GM19238 (cell line): ENCODE measurements at regions not wholly inside any gene's neighbourhood (a gene's known extent, or its start where the extent isn't known, plus 50 kb on each side); places are given as distances from the start of the nearest gene placed in this dataset.
"Not testable (repeated sequence)": the region's sequence is repeated elsewhere in the genome, so short reads cannot be mapped to it uniquely, and the experiment has no call there.

ENCODE experiments used
- DNase-seq: peaks from one replicate; pipeline ENCODE4 v3.0.0; 2011; ENCODE audit warnings: low spot score; ENCODE audit not compliant: insufficient read length

DNA sequence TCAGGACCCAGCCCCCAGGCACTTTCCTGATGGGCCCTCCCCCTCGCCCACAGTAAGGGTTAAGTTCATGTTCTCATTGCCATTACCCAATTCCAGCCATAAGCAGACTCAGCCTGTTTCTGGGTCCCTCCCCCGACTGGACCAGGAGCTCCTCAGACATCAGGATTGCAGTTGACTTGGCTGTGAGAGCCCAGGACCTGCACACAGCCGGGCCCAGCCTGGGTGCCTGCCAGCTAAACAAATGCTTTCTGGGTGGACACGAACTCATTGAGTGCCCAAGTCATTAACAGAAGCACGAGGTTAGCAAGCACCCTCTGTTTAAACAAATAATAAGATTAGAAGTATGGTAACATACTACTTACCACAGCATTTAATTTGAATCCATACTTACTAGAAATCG lies 147.9 kb upstream of the POU3F1 start:
- no peak for DNase-seq

DNA sequence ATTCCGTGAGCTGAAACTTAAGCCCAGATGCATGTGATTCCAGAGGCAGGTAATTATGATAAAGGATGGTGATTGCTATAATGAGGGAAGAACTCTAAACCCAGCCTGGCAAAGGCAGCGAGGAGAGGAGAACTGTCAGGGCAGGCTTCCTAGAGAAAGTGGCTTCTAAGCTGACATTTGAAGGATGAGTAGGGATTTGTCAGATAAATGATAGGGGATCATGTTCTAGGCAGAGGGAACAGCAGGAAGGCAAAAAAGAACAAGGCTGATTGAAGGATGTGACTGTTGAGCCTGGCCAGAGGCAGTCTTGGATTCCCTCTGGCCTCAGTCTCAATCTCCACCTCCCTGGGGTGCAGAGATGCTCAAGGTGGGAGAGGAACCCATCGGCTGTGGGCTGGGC lies 146.4 kb upstream of the POU3F1 start:
- no peak for DNase-seq

- DNase-seq, result no peak
Observed at GRCh38 chr1:38191461-38191860, 144.9 kb upstream of the POU3F1 start.

GRCh38 chr1:38190983-38191382 lies 144.4 kb upstream of the POU3F1 start:
- DNase-seq, result no peak

GRCh38 chr1:38187552-38187951 lies 141.0 kb upstream of the POU3F1 start:
- no peak for DNase-seq

- no peak for DNase-seq
Observed at GRCh38 chr1:38186566-38186965, 140.0 kb upstream of the POU3F1 start.

- DNase-seq, result no peak
Observed at GRCh38 chr1:38185913-38186312, 139.3 kb upstream of the POU3F1 start.

DNA sequence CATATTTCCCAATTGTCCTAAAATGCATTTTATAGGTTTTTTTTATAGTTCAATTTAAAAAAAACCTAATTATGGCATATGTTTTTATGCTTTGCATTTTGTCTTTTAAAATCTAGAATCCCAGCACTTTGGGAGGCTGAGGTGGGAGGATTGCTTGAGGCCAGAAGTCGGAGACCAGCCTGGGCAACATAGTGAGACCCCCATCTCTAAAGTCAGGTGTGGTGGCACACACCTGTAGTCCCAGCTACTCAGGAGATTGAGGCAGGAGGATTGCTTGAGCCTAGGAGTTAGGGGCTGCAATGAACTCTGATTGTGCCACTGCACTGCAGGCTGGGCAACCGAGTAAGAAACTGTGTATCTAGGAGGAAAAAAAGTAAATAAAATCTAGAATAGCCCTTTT lies 137.2 kb upstream of the POU3F1 start:
- DNase-seq, result no peak

- no peak for DNase-seq
Observed at GRCh38 chr1:38183096-38183495, 136.5 kb upstream of the POU3F1 start.

DNA sequence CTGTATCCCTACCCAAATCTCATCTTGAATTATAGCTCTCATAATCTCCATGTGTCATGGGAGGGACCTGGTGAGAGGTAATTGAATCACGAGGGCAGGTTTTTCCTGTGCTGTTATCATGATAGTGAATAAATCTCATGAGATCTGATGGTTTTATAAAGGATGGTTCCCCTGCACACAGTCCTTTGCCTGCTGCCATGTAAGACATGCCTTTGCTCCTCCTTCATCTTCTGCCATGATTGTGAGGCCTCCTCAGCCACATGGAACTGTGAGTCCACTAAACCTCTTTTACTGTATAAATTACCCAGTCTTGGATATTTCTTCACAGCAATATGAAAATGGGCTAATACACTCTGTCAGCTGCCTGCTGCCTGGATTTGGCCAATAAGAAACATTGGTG lies 133.8 kb upstream of the POU3F1 start:
- not testable (repeated sequence) for DNase-seq

DNA sequence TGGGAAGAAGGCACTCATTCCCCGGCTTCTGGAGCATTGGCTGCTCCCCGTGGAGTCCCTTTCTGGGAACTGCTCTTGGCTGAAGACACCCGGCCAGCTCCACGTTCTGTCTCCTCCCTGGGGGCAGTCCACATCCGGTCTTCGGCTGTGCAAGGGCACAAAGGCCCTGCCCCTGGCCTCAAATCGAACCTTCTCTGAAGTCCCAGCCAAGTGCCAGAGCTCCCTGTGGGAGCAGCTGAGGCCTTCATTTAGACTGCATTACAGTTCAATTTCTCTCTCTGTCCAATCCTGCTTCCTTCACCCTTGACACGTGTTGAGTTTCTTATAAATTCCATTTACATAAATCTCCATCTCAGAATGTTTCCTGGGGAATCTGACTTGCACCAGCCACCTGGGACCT lies 132.9 kb upstream of the POU3F1 start:
- no peak for DNase-seq

- no peak for DNase-seq
Observed at GRCh38 chr1:38178216-38178615, 131.6 kb upstream of the POU3F1 start.

- DNase-seq, result no peak
Observed at GRCh38 chr1:38175121-38175520, 128.5 kb upstream of the POU3F1 start.

GRCh38 chr1:38173848-38174247 lies 127.3 kb upstream of the POU3F1 start:
- DNase-seq, result no peak

DNA sequence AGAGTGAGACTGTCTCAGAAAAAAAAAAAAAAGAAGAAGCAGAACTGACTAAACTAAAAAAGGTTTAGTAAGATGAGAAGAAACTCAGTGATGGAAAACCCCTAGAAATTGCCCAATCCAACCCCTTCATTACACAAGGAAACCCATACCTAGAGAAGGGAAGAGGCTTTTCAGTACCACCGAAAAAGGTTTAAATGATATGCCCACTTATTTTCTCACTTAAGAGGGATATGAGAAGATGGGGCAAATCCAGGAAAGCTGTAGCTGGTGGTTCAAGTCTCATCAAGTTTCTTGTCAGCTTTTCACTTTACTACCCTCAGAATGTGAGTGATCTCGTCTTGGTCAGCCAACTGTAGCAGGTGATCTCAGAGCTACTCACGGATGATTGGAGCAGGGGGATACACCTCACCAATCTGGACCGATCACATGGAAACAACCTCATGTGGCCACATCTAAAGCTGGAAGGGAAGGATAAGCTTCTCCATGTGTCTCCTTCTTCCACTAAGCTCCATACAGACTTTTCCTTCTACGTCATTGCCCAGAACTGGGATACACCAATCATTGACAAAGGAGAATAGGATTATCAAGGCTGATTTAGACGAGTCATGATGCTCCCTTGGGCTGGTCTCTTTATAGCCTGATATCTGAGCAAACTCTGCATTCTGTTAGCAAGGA lies 126.7 kb upstream of the POU3F1 start:
- DNase-seq, result no peak

DNA sequence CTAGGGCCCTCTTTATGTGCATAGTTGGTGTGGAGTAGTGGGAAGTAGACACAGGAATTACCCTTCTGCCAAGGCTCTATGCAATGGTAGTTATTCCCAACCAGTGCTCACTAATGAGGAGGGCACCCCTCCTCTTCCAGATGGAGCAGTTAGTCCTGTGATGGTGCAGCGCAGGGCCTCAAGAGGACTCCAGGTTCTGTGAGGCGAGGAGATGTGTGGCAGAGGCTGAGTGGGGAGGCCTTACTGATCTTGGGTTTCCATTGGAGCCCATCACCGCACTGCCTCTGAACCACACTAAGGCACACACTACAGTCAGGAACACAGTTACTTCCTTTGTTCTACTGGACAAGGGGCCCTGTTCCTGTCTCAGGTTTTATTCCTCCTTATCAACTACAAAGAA lies 122.5 kb upstream of the POU3F1 start:
- DNase-seq, result no peak

GRCh38 chr1:38168365-38168764 lies 121.8 kb upstream of the POU3F1 start:
- no peak for DNase-seq

DNA sequence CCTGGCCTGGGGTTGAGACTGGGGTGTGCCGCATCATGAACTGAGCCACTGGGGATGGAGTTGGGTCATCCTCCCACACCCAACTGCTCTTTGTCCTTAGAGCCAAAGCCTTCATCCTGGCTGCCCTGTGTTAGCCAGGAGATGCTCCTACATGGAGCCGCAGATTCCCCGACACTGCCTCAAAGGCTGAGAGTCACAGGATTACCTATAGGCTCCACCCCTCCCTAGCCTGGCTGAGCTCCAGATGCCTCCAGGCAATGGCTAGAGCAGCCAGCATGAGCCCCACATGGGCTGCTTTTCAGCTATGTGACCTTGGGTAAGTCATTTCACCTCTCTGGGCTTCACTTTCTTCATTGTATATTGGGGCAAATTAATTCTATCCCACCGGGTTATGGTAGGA lies 119.9 kb upstream of the POU3F1 start:
- no peak for DNase-seq

- no peak for DNase-seq
Observed at GRCh38 chr1:38153778-38154470, 107.3 kb upstream of the POU3F1 start.

GRCh38 chr1:38153066-38153777 lies 106.6 kb upstream of the POU3F1 start:
- no peak for DNase-seq

DNA sequence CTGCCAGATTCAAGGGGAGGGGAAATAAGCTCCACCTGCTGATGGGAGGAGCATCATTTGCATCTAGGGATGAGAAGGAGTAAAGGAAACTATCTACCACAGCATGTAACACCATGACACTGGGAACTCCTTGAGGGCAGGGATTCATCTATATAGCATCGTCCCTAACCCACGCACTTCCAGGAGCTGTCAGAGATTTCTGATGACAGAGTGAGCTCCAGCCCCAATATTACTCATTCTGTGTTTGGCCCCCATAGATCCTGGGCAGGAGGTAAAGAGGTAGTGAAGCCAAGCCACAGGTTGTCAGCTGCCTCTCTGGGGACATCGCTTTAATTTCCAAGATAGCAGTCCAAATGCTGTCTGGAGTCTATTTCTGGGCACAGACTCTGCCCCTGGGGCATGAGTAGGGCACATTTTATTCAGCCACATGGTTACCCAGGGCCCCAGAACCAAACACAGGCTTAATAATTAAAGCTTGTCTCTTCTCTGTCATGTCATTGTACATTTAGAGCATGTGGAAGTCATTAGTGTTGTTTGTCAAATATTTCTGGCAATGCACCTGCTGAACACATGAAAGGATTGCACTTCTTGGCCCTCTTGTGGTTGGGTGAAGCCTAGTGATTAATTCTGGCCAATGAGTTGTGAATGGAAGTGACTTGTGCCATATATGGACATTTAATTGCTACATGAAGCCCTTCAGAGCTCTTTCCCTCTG lies 105.9 kb upstream of the POU3F1 start:
- DNase-seq, result no peak

- no peak for DNase-seq
Observed at GRCh38 chr1:38151399-38151798, 104.8 kb upstream of the POU3F1 start.
